HG03280 (cell line): ENCODE measurements at regions not wholly inside any gene's neighbourhood (a gene's known extent, or its start where the extent isn't known, plus 50 kb on each side); places are given as distances from the start of the nearest gene placed in this dataset.

Experiments used
- ATAC-seq: cut with Tn5 transposase; IDR thresholded peaks from one replicate; pipeline ENCODE4 v1.9.1; 2021; ENCODE audit warnings: mild to moderate bottlenecking, moderate library complexity; ENCODE audit not compliant: unreplicated experiment

DNA sequence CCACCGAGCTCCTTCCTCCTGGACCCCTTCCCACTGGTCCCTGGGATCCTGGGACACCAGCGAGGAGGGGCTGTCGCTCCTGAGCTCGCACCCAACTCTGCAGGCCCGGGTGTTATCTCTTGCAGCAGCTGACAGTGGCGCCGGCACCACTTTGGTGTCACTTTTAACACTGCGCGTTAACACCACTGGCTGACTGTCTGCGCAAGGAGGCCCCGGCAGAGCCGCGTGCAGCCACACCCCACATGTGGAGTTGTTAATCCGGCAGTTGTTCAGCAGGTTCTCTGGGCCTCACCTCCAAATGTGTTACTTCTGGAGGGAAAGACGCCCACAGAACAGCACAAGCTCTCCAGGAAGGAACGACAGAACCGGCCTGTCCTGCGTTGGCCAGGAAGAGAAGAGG, 155.0 kb upstream of the GLI2 start:
- no peak for ATAC-seq

DNA sequence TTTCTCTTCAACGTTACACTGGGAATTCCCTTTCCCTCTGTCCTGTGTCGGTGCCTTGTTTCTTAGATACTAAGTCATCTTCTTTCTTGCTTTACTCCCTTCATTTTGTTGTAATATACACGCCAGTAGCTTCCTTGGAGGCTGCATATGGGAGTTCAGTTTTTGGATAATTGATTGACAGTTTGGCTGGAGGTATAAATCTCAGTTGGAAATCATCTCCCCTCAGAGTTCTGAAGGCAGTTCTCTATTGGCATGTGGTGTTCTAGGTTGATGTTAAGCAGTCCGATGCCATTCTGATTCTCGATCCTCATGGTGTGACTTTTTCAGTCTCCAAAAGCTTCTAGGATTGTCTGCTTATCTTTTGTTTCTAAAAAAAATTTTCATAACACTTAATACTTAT, 152.5 kb upstream of the GLI2 start:
- no peak for ATAC-seq

DNA sequence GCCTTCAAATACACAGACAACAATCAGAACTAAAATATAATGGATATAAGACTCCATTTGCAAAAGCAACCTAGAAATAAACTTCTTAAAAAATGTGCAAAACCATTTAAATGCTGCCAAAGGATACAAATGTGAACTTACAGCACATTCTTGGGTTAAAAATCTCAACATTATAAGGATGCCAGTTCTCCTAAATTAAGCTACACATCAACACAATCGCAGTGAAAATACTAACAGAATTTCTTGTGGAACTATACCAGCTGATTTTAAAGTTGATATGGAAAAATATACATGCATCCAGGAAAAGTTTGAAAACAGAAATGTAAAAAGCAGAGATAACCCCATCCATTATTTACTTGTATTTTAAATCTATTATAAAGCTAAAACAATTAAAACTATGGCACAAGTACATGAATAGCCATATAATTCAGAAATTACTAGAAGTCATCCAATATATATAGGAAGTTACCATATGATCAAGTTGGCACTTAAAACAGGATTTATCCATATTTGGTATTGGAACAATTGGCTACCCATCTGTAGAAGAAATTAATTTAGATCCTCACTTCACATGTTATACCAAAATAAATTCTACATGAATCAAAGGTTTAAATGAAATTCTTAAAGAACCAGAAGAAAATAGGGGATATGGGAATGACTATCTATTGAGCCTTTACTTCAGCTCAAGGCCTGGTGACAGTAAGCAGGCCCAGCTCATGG, 151.7 kb upstream of the GLI2 start:
- no peak for ATAC-seq

DNA sequence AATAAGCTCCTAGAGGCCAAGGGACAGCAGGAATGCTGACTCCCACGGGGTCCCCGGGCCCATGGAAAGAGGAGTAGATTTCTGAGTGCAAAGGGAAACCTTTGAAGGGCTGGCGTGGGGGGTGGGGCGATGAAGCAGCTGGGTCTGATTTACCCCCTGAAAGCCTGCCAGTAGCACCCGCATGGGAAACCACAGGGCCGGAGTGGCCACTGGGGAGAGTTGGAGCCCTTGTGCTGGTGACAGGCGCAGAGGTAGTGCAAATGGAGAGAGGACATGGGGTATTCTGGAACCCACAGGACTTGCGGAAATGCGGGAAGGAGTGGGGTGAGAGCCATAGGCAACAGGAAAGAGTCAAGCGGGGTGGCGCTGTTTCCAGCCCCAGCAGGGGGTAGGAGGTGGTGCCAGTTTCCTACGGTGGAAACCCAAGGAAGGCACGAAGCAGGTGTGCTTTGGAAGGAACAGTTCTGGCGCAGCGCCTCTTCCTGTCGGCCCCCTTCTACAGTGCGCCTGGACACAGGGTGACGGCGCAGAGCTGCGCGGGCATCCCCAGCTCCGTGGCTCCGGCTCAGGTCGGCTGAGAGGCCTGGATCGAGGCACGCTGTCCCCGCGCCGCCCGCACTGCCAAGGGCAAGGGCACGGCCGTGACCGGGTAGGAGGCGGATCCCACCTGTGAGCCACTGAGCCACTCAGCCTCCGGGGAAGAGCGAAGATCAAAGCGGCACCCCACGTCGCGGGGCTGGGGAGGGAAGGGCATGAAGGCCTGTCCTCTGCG, 149.0 kb upstream of the GLI2 start:
- ATAC-seq = no peak

DNA sequence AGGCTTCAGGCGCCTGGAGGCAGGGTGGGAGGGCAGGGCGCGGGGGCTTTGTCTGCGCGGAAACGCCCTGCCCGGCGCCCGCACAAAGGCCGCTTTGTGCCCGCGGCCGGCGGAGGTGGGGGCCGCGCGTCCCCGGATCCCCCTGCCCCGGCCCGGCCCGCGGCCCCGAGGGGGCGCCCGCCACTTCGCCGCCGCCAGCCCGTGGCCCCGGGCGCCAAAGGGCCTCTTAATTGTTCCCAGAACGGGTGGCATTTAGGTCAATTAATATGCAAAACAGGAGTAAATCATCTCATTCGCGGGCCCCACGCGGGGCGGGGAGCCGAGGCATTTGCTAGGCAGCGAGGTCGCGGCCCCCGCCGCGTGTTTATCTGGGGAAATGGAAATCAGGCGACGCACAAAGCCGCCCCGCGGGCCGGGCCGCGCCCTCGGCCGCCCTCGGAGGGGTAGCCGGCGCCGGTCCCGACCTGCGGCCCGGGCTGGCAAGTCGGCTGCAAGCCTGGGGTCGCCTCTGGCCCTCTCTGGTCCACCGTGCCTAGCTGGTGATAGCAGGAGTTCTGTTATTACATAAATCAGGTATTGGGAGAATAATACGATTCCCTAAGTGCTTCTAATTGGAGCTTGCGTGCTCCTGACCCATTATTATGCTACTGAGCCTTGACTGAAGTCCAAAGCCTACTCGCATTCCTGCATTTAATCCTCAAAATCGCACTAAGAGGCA, 148.2 kb upstream of the GLI2 start:
- ATAC-seq = no peak

DNA sequence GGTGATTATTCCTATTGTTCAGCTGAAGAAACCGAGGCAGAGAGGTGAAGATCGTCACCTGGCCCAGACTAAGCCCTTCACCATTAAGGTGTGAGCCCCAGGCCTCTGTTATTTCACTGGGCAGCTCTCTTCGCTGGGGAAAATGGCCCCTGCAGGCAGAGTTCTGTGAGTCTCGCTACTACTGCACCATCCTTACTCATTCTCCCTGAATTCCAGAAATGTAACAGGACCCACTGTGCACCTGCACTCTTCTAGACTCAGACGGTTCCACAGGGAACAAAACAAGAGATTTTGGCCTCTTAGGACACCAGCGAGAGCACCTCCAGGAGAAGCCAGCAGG, 147.7 kb upstream of the GLI2 start:
- no peak for ATAC-seq

DNA sequence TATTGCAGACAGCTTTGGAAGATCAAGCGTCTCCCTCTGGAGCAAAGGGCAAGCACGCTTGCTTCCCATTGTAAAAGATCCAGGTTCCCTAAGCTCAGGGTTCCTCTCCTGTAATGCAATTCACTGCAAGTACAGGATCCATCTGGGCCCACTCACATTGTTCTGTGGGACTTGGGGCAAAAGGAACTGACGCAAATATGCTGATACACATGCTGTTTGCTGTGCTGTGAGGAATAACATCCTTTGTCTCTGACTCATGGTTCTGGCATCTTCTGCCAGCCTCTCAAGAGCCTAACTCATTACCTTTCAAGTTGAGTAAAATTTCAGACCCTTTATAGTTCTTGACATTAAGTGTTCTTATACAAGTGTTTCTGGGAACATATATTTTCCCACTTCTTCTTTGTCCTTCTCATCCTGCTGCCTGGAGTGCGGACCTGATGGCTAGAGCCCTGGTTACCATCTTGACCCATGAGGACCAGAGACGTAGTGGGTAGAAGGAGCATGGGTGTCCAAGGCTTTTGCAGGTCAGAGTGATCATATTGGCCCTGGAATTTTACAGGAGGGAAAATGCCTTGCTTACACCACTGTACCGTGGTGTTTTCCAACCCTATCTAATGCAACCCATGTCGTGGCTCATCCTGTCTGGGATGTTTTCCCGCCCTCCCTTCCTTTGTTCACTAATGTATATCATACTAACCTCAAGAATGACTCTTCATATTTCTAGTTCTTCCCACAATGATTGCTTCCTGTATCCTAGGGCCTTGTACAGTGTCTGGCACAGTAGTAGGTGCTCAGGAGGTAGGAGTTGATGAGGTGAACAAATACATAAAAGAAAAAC, 145.7 kb upstream of the GLI2 start:
- ATAC-seq = no peak

DNA sequence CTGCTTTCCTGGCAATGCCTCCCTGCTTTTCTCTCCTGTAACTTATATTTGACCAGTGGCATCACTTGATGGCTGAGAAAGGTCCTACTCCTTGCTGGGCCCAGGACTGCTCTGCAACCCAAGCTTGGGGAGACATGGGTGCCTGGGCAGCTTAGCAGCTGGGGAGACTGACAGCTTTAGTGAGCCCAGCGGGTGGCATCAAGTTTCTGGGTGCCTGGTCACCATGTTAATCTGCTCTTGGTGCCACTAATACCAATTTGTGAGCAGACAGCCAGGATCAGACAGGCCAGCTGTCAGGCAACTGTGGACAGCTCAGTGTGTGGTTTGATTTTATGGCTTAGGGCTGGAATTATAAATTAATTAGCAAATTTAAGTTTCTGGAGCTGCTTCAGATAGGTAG, 144.8 kb upstream of the GLI2 start:
- no peak for ATAC-seq

DNA sequence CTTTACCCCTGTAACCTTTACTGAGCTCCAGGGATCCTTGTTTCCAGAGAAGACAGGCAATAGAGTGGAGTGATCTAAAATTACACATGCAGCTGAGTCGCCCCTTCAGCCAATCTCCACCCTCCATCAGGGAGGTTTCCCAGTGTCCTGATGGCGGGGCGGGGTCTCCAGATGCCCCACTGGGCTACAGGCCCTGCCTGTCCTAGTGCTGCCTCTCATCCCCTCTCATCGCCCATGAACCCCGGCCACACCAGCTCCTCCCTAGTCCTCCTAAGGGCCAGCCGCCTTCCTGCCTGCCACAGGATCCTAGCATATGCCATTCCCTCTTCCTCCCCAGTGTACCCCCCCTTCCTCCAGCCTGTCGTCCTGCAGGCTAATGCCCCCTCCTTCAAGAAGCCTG, 144.1 kb upstream of the GLI2 start:
- no peak for ATAC-seq

DNA sequence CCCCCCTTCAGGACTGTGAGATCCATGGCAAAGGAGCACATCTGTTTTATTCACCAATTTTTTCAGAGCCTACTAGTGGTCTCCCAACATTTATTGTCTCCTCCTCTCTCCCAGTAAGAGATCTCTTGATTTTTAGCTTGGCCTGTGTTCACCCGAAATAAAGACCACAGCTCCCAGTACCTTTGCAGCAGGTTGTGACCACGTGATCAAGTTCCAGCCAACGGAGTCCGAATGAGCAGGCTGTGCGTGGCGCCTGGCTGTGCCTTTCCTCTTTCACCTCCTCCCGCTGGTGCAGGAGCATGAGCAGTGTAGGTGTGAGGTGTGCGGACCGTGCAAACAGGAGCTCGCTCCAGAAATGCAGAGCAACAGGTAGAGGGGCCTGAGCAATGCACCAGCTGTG, 143.6 kb upstream of the GLI2 start:
- ATAC-seq = no peak

DNA sequence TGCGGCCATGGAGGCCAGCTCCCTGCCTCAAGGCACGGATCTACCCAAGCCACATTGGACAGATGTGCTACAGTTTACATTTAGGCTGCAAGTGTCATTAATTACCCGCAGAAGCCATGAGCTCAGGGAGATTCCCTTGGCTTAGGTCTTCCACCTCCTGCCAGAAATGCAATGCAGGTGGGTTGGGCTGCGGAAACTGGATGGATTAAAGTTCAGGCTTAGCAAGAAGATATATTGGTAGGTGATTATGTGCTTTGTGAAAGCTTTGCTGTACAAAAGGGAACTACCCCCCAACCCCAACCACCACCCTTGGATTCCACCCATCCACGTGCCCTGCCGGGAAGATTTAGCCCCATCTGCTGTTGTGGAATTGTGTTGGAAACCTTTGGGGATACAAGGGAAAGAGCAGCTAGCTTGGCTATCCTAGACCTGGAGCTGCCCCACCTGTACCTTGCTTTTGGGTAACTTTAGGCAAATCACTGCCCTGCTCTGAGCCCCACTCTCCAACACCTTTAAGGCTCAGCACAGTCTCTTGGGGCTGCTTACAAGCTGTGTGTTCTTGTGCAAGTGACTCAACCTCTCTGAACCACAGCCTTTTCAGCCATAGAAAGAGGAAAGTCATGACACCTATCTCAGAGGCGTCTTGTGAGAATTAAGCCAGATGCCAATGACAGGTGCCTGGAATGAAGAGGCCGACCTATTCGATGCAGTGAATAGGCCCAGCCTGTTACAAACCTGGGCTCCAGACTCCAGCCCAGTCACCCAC, 141.6 kb upstream of the GLI2 start:
- no peak for ATAC-seq

DNA sequence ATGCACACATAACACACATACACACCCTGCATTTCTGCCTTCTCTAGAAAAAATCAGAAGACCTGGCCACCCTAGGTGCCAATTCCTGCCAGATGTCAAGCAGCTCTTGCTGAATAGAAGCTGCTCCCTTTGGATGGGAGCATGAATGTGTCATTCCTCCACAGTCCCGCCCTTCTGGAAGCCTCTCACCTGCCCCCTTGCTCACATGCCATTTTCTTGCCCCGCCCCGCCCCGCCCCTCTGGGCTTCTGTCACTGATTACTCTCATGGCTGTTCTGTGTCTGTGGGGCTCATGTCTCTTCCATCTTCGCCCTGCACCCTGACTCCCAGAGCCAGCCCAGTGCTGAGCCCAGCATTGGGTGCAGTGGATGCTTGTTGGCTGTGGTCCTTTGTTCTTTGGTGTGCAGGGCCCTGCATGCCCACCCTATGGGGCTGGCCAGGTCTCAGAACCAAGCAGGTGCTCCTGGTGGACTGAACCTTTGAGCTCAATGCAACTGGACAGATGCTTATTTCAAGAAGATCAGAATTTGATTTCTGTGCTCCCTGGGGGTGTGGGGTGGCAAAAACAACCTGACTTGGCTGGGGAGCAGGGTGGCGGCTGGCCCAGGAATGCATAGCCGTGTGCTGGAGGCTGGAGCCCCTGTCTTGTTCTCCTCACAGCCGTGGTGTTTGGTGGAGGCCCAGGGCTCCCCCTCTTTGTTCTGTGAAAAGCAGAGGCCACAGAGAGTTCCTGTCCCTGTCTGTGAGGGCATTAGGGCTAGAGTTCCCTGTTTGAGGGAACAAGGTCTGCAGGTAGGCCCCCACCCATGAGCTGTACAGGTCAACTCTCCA, 140.6 kb upstream of the GLI2 start:
- no peak for ATAC-seq

DNA sequence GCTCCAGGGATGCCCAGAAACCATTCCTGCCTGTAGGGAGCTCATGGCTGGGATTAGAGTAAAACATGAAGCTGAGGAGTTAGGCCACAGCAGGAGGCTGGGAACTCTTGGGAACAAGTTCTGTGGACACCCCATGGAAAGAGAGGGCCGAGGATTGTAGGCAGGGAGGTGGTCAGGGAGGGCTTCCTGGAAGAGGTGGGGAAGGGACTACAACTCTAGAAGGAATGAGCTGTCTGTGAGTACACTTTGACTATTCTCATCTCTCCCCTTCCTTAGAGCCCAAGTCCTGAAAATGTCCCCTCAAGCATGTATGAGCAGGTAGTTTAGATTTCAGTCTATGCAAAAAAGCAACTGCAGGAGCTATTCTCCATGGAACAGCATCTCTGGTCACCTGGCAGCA, 139.9 kb upstream of the GLI2 start:
- ATAC-seq = no peak

DNA sequence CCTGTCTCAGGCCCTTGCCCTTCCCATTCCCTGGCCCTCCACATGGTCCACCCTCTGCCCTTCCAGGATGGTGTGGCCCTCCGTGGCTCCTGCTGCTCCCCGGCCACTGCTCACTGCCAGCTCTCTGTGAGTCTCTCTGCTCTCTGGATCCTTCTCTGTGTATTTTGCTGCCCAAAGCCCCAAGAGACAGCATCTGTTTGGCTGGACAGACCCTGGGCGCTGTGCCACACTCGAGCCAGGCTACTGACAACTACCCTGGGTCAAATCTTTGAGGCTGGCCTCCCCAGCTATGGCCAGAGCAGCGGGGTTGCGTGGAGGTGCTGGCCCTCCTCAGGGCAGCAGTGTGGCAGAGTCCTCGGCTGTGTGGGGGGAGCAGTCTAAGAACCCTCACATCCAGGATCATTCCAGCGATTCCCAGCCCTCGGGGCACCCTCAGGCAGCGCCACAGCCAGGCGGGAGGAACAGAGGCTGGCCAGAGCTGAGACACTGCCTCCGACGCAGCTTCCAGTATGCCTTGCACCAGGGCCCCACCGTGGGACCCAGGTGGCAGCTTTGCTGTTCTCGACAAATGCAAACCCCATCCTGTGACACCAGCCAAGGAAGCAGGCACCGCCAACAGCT, 139.4 kb upstream of the GLI2 start:
- no peak for ATAC-seq

DNA sequence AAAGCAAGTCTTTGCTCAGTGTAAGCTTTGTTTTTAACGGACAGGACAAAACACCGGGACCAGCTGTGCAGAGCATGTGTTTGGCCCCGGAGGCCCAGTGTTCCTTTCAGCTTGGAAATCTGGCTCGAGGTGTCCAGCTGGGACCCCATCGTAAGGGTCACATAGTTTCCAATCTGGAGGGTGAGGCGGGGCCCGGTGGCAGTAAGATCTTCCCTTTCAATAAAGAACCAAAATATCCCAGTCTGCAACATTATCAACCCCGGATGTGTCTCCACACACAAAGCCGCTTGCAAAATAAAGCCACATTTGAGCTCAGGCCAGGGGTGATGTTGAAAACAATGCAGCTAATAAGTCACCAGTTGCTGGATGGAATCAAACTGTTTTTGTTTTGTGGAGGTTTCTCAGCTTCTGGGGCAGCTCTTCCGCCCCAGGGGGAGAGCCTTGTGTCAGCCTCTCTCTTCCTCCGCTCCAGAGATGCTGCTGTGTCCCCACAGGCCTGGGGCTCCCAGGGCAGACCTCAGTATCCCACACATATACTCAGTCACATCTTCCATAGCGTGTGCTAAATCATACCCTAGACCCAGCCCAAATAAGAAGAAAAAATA, 138.6 kb upstream of the GLI2 start:
- ATAC-seq = no peak

DNA sequence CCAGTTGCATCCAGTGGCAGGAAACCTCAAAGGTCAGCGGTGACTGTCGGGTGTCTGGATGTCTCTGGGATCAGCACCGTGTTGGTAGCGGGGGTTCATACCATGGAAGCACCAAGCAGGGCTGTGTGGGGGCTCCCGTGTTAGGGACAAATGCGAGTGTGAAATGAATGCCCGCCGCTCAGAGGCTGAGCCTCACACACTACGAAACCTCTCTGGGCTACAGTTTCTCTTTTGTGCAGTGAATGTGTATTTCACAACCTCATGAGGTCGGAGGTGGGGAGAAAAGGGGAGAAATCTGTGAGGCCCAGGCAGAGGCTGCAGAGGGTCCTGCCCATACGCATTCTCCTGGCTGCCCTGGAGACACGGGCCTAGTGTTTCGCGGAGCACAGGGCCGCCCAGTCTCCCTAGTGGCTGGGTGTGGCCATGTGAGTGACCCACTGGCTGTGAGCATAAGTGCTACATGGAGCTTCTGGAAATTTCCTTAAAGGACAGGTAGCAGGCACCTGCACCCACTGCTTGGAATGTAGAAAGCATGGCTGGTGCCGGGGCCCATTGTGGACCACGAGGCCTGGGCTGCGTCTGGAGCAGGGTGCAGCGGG, 138.0 kb upstream of the GLI2 start:
- no peak for ATAC-seq

DNA sequence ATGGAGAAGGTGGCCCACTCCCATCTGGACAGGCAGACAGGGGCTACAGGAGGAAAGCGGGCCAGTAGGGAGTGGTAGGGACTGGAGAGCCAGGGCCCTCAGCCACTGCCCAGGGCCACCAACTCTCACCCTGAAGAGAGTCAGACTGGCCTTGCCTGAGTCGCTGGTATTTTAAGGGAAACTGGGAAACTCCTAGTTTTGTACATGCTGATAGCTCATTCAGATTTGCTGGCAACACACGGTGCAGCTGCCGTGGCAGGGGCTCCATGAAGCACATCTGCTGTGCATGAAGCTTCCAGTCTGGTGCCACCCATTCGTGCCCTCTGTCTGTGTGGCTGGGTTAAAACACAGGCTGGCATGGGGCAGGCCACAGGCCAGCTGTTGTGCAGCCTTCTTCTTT, 137.3 kb upstream of the GLI2 start:
- no peak for ATAC-seq

DNA sequence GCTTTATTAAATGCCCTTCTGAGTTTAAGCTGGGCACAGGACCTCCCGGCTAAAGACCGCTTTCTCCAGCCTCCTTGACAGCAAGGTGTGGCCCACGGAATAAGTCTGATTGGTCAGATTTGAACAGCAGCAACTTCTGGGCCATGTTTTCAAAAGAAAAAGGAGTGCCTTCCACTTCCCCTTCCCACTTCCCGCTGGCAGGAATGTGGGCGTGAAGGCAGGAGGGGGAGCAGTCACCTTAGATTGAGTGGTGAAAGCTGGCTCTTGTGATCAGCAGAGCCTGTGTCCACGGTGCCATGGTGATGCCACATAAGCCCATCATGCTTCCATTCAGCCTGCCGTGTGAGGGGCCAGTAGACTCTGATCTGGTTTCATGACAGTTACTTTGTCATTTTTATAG, 136.6 kb upstream of the GLI2 start:
- no peak for ATAC-seq
